Stimulated activated CD4-positive, alpha-beta T cell treated with anti-CD3 and anti-CD28 coated beads, Interleukin-12 subunit alpha, Interleukin-12 subunit beta, amount 100 ng/mL, for 48 hours (primary cell): ENCODE measurements at regions not wholly inside any gene's neighbourhood (a gene's known extent, or its start where the extent isn't known, plus 50 kb on each side); places are given as distances from the start of the nearest gene placed in this dataset.

Experiments
- DNase-seq, 3 donors: peaks; one replicate each; pipeline ENCODE4 v3.0.0-alpha.2; 2020; ENCODE audit warnings: low read depth in 2 of 3, low spot score in 1 of 3

DNA sequence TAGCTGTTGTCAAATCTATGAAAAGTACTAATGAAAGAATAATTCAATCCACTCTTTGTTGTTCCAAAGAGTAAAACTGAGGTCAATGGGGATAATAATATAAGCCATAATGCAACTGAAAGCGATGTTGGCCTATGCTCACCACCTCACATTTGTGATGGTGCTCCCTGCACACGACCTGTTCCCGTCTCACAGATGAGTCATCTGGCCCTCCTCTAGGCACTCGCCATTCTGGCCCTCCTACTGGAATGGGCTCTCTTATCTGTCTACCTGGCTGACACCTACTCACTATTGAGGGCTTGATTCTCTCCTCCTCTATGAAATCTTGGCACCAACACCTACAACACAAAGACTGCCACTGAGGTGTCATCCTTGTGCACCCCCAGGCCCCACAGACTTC lies 585.9 kb upstream of the ID2 start:
- no peak for DNase-seq

- DNase-seq: no peak
Observed at GRCh38 chr2:8096484-8096883, 585.4 kb upstream of the ID2 start.

DNA sequence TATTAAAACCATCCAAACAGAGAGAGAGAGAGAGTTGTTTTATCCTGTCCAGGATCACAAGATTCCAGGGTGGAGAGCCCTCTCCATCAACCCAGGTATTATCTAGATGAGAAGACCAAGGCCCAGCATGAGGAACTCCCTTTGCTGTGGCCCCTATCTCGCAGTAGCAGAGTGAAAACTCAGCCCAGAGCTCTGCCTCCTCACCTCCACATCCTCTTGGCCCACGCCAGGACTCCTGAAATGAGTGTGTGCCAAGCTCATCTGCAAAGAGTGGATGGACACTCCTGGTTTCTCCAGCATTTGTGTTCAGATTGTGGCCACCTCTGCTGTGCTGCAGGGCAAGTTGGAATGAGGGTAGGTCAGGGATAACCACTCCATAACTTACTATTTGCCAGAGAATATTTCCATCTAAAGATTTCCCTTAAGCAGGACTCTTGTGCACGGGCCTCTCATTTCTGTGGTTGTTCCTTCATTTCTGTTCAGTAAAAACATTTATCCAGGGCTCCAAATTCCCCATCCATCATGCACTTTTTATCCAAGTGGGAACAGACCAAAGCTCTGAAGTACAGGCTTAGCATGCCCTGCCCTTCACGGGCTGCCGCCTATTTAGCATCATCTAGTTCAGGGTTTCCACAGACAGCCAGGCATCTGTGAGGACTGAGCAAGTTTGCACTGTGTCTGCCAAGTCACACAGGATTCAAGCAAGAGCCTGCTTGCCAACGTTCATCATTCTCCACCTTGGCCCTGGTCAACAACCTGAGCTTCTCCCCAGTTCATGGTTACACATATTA lies 583.2 kb upstream of the ID2 start:
- DNase-seq: no peak

DNA sequence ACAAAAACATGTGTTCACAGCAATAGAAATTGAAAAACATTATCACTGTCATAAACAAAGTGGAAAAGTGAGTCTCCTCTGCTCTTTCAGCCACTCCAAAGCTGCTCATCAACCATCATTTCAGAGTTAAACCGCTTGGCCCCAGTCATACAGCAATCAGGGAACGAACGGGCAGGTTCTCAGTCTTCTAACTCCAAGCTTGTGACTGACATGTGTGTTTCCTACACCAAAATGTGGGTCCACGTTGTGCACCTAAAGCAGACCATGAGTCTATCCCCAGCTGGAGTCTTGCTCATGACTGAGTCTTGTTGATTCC lies 582.6 kb upstream of the ID2 start:
- no peak for DNase-seq

GRCh38 chr2:8101614-8102277 lies 580.1 kb upstream of the ID2 start:
- no peak for DNase-seq

GRCh38 chr2:8102470-8102869 lies 579.4 kb upstream of the ID2 start:
- DNase-seq: no peak

GRCh38 chr2:8103085-8103708 lies 578.7 kb upstream of the ID2 start:
- DNase-seq: no peak

DNA sequence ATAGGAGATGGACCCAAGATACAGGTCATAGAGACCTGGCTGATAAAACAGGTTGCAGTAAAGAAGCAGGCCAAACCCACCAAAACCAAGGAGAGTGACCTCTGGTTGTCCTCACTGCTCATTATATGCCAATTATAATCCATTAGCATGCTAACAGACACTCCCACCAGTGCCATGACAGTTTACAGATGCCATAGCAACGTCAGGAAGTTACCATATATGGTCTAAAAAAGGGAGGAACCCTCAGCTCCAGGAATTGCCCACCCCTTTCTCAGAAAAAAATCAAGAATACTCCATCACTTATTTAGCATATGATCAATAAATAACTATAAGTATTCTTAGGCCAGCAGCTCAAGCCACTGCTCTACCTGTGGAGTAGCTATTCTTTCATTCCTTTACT lies 574.7 kb upstream of the ID2 start:
- DNase-seq: no peak

DNA sequence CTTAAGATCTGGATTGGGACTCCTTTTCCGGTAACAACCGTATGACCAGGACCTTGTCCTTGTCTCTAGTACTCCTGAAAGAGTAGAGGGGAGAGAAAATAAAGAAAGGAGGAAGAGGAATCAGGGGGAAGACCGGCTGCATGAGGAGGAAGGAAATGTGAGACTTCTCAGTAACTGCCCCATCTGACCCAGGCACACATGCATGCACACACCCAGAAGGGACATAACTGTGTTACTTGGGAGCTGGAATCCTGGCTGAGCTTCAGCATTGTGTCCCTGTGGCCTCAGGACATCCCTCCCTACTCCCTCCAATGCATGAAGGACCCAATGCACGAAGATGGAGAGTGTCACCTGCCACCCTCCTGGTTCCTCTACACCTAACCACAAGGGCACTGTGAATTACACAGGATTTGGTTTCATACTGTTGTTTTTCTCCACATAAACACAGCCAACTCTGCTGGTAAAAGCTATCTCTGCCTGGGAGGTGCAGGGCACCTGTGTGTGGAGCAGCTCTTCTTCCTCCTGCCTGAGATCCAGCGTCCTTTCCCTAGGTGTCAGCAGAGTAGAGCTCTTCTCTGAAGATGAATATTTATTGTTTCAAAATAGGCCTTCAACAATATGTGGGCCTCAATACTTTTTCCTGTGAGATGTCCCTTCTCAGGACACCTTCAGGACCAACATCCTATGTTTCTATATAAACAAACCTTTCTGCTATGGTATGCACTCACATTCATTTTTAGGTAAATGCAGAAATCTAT lies 574.1 kb upstream of the ID2 start:
- no peak for DNase-seq

GRCh38 chr2:8110716-8111115 lies 571.1 kb upstream of the ID2 start:
- no peak for DNase-seq

GRCh38 chr2:8111193-8111592 lies 570.7 kb upstream of the ID2 start:
- no peak for DNase-seq

DNA sequence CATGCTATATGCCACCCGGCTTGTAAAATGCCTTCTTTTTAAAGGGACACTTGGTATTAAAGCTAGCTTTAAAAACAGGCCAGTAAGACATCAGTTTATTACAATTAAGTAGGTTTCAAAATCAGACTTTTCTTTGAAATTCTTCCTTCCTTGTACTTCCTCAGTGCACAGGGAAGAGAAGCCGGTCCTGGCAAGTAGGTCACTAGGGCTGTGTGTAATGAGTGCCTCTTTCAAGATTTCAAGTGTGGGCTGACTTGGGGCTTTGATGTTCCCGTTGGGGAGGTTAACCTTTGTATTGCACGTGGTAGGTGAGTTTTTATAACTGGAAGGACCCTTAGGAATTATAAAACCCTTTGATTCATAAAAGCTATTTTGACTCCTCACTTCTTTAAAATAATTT lies 566.4 kb upstream of the ID2 start:
- DNase-seq: no peak

DNA sequence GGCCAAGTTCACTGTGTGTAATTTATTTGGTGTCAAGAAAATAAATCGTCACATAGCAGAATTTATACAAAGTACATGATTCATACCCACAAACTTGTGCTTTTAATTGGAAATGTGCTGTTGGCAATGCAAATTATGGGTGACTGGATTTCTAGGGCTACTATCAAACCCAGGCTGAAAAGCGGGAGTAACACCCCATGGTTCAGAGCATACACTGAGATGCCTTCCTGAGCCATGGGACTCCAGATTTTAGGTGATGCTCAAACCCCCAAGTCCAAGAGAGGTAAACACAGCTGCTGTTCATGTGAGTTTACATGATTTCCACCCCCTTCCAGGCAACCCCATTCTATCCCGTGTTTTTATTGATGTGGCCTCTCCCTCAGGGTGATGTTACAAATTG lies 565.9 kb upstream of the ID2 start:
- no peak for DNase-seq

GRCh38 chr2:8116661-8117060 lies 565.2 kb upstream of the ID2 start:
- no peak for DNase-seq

DNA sequence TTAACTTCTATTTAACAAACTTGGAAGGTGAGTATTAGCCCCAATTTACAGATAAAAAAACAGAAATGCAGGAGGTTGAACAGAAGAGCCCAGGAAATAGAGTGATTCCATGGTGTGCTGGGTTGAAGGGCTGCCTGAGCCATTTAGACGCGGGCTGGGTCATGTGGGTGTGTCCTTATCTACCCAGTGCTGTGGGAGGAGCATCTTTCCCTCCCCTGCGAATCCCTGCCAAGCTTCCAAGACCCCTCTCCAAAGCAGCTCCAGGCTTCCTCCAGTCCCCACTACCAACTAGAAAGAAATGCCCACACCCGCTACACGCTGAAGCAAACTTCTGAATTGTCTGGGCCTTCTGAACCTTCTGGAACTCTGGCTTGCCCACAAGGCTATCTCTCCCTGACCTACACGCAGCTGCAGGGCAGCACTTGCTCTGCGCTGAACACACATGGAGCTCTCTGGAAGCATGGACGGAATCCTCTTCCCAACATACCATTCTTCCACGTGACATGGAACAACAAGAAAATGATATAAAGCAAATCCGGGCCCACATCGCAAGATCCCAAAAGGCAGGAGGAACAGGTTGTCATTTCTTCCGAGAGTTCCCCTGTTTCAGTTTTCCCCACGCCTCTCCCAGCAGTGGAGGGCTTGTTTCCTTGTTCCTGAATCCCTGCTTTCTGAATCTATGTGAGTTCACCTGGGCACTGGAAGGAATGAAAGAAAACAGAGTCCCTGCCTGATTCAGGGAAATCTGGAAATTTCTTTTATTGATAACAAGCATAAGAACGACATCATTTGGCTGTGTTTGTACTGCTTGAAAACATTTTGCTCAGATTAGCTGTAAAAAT lies 562.7 kb upstream of the ID2 start:
- no peak for DNase-seq

- peak in 1 of 3 donors; percentile 8 for DNase-seq
Observed at GRCh38 chr2:8119782-8120505, 561.9 kb upstream of the ID2 start.

GRCh38 chr2:8120506-8120860 lies 561.4 kb upstream of the ID2 start:
- DNase-seq: no peak

DNA sequence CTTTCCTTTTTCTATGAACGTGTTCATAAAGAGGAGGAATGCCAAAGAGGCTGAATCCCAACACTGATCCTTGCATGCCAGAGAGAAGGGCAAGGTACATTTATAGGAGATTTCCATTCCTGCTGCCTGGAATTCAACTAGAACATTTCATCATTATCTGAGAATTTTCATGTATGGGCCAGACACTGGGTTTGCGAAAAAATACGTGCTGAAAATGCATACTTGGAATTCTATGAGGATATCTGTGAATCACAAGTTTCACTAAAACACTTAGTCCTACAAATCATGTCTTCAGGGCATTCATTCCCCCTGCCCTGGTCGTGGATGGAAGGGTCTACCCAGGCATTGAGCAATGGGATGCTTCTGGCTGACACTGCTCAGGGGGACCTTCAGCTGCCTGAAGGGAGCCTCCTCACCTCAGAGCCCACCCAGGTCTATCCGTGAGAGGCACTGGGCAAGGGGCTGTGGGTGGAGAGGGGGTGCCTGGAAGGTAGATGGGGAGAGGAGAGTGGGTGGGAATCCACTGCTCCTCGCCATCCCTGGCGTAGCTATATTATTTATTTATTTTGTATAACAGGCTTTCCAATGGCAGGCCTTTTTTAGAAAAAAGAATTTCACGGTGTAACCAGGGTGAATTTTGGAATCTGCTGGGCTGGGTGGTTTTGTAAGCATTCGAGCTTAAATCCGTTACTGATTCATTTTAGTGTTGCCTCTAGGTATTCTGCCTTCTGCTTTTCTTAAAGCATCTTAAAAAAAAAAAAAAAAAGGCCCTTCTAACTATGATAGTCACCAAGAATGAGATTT lies 560.6 kb upstream of the ID2 start:
- DNase-seq: no peak

GRCh38 chr2:8121826-8122513 lies 559.9 kb upstream of the ID2 start:
- DNase-seq: no peak
